ENCODE measurements at regions not wholly inside any gene's neighbourhood (a gene's known extent, or its start where the extent isn't known, plus 50 kb on each side); places are given as distances from the start of the nearest gene placed in this dataset.
A peak's percentile ranks its signal among the peaks of the same experiment; 100 is the strongest.
"Not testable (repeated sequence)": the region's sequence is repeated elsewhere in the genome, so short reads cannot be mapped to it uniquely, and the experiment has no call there.

GRCh38 chr4:67343199-67343598, 202.1 kb downstream of the CENPC start:
- no peak for DNase-seq
- no peak for ATAC-seq
- intact Hi-C loops (cut with DNase I) = no loop called here

DNA sequence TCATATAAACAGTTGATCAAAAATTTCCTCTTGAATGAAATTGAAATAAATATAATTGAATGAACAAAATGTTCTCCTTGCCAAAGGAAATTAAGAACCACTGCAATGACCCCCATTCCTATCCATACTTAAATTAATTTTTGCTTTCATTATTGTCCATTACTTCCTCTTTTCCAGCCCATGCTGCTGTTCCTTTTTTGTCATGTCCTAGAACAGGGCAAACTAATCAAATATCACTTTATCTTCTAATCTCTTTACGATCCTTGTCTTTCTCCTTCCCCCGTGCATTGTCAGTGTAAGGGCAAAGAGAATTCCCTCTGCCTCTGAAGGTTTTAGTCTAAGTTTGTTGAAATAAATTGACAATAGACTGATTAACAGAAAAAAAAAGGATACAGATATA, 203.0 kb downstream of the CENPC start:
- intact Hi-C loops (cut with DNase I) = no loop called here
- no peak for ATAC-seq
- no peak for DNase-seq

DNA sequence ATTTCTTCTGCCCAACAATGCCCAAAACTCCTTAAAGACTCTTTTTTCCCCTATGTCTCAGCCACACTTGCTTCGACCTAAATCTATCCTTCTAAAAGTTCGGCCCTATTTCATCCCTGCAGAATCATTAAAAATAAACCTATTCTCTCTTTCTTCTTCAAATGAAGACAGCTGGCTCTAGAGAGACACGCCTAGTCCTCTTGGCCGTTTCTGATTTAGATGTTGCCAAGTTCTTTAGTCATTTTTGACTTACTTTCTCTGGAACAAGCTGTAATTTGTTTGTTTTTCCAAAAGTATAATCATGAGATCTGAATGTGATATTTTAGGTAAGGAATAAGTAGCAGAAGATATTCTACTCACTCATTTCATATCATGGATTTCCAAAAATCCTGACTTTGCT, 211.6 kb downstream of the CENPC start:
- intact Hi-C loops (cut with DNase I) = no loop called here
- no peak for DNase-seq

GRCh38 chr4:67332627-67333026, 212.7 kb downstream of the CENPC start:
- intact Hi-C loops (cut with DNase I) = no loop called here
- no peak for ATAC-seq
- no peak for DNase-seq

More for the DNA sequence above, 211.6 kb downstream of the CENPC start:
- no peak for ATAC-seq

DNA sequence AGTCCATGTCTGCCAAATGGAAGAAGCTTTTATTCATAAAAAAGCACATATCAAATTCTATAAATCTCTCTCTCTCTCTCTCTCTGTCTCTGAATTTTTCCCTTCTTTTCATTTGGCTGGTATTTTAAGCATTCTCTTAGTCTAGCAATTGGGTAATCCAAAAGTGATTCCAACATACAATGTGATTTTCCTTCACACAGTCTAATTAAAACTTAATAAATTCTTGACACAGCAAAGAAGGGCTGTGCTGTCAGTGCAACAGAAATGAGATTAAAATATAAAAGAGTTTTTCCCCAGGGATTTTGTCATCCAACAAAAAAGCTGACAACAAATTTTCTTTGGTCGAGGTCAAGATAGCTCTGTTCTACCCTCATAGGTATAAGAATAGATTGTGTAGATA, 216.9 kb downstream of the CENPC start:
- no peak for DNase-seq
- no peak for ATAC-seq
- intact Hi-C loops (cut with DNase I) = no loop called here

GRCh38 chr4:67328018-67328278, 217.4 kb downstream of the CENPC start:
- DNase-seq (no peak), ATAC-seq (no peak)
- intact Hi-C loops (cut with DNase I) = no loop called here

DNA sequence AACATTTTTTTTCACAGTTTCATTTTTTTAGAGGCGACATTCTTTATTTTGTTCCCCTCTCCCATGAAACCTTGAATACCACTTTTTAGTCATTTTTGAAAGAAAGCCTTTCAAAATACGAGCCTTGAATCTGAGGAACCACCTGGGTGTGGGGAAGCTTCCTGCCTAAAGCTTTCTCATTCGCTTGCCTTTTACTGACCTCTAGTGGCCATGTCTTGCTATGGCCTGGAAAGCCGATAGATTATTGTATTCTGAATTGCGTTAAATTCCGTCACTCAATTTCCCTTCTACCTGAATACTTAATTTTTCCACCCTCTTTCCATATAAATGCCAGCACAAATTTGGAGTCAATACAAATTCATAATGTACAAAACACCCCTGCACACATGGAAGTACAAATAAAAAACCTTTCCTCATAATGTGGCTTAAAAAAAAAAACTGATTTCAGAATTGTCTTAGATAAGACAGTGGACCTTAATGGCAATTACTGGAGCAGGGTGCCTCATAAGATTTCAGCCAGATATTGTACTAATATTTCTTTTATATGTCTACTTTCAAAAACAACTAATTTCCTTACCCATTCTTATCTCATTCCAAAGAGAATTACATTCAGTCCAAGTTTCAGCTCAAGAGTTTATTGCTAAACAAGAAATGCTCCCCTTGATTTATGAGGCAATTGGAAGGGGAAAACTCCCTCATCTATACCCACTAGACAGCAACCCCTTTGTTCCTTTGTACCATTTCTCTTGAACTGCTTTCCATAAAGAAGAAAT, 217.9 kb downstream of the CENPC start:
- DNase-seq (peak; percentile 30), ATAC-seq (peak; percentile 52 to 68)
- intact Hi-C loops (cut with DNase I) = no loop called here

DNA sequence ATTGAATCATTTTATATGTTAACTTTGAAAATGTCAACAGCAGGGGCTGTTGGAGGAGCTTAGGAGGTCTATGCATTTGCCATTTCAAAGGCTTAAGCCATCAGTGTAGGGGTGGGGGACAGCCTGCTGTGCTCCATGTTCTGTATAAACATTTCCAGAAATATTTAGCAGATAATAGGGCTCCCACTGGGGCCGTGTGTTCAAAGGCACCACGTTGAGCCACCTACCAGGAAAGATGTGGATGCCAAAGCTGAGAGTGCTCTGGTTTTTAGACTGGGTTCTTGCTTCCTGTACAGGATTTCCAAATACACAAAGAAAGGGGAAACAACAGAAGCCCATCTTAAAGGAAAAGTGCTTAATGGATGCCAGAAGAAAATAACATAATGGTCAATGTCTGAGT, 219.5 kb downstream of the CENPC start:
- intact Hi-C loops (cut with DNase I) = no loop called here
- DNase-seq = no peak
- ATAC-seq = no peak

DNA sequence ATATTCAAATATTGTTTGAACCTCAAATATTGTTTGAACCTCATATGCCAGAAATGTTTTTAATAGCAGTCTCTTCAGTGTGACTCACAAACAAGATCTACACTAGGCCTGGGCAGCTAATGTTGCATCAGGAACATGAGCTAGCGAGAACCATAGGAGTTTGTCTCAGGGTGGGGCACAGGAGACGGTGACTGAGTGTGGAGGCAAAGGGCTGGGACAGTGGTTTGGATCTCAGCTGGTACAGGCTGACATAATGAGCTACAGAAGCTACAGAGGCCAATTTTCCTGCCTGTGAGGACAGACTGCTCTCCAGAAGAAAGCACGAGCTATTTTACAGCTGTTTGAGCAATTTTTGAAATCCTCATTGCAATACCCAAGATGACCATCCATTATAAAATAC, 224.7 kb downstream of the CENPC start:
- DNase-seq (no peak), ATAC-seq (no peak)
- intact Hi-C loops (cut with DNase I) = no loop called here

GRCh38 chr4:67319607-67320006, 225.7 kb downstream of the CENPC start:
- intact Hi-C loops (cut with DNase I); ATAC-seq; DNase-seq: not testable (repeated sequence)

DNA sequence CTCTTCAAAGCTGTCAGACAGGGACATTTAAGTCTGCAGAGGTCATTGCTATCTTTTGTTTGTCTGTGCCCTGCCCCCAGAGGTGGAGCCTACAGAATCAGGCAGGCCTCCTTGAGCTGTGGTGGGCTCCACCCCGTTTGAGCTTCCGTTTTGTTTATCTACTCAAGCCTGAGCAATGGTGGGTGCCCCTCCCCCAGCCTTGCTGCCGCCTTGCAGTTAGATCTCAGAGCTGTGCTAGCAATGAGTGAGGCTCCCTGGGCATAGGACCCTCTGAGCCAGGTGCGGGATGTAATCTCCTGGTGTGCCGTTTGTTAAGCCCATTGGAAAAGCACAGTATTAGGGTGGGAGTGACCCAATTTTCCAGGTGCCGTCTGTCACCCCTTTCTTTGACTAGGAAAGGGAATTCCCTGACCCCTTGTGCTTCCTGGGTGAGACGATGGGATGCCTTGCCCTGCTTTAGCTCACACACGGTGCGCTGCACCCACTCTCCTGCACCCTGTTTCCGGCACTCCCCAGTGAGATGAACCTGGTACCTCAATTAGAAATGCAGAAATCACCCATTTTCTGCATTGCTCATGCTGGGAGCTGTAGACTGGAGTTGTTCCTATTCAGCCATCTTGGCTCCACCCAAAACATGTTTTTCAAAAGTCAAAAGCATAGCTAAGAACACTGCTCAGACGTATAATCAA, 244.7 kb downstream of the CENPC start:
- intact Hi-C loops (cut with DNase I); DNase-seq; ATAC-seq: not testable (repeated sequence)

DNA sequence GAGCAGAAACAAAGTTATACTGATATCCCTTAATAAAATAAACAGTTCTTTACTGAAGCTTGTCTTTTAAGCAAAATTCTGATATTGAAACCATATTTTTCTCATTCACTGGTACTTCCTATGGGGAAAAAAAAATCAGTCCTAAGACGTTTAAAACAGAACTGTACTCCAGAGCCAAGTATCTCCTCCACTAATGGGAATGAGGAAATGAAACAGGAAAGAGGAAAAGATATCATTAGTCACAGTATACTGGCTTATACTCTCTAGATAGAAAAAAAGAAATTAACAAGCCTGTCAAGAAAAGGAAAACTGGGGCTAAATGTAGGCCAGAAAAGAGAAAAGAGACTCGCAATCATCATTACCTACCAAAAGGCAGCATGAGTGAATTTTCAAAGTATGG, 252.7 kb downstream of the CENPC start:
- ATAC-seq (peak in 1 of 2 donors; percentile 49), DNase-seq (no peak)
- intact Hi-C loops (cut with DNase I) = no loop called here

GRCh38 chr4:67292045-67292444, 253.3 kb downstream of the CENPC start:
- ATAC-seq (peak in 1 of 2 donors; percentile 29), DNase-seq (no peak)
- intact Hi-C loops (cut with DNase I) = no loop called here

- intact Hi-C loops (cut with DNase I) = no loop called here
- DNase-seq = no peak
- no peak for ATAC-seq
Measured at GRCh38 chr4:67291644-67292043, 253.7 kb downstream of the CENPC start.

DNA sequence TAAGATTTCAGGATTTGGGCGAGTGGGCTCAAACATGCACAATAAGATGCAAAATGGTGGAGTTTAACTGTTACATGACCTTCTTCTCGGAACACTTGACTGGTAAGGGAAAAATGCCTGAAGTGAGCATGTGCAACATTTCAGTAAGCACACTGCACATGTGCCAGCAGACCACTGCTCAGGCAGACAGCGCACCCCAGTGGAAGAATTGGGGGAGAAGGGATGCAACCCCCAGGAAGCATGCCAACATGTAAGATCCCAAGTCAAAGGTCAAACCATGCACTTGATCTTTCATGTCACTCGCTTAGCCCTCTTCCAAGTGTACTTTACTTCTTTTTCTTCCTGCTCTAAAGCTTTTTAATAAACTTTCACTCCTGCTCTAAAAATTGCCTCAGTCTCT, 256.3 kb downstream of the CENPC start:
- no peak for ATAC-seq
- no peak for DNase-seq
- intact Hi-C loops (cut with DNase I) = no loop called here

- intact Hi-C loops (cut with DNase I) = no loop called here
Measured at GRCh38 chr4:67286724-67287123, 258.6 kb downstream of the CENPC start.

GRCh38 chr4:67282749-67283148, 262.6 kb downstream of the CENPC start:
- DNase-seq (no peak), ATAC-seq (no peak)
- intact Hi-C loops (cut with DNase I) = no loop called here

More at GRCh38 chr4:67286724-67287123, 258.6 kb downstream of the CENPC start:
- DNase-seq (no peak), ATAC-seq (no peak)

GRCh38 chr4:67275179-67275750, 270.0 kb downstream of the CENPC start:
- ATAC-seq (no peak), DNase-seq (no peak)
- intact Hi-C loops (cut with DNase I) = no loop called here

GRCh38 chr4:67274671-67275070, 270.6 kb downstream of the CENPC start:
- ATAC-seq; intact Hi-C loops (cut with DNase I); DNase-seq: not testable (repeated sequence)

DNA sequence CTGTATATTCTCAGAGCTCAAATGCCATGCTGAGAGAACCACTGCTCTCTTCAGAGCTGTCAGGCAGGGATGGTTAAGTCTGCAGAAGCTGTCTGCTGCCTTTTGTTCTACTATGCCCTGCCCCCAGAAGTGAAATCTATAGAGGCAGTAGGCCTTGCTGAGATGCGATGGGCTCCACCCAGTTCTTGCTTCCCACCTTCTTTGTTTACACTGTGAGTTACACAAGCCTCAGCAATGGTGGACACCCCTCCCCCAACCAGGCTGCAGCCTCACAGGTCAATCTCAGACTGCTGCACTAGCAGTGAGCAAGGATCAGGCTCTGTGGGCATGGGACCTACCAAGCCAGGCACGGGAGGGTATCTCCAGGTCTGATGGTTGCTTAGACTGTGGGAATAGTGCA, 271.6 kb downstream of the CENPC start:
- ATAC-seq (no peak), DNase-seq (no peak)
- intact Hi-C loops (cut with DNase I) = no loop called here

GRCh38 chr4:67261971-67262370, 283.3 kb downstream of the CENPC start:
- ATAC-seq = no peak
- DNase-seq = no peak
- intact Hi-C loops (cut with DNase I) = no loop called here

Measured in left cardiac atrium (tissue), 4 donors.